Activated naive CD4-positive, alpha-beta T cell (primary cell): ENCODE measurements at regions not wholly inside any gene's neighbourhood (a gene's known extent, or its start where the extent isn't known, plus 50 kb on each side); places are given as distances from the start of the nearest gene placed in this dataset.
A peak's percentile ranks its signal among the peaks of the same experiment; 100 is the strongest.

Experiments
- DNase-seq, 4 experiments: peaks; one replicate each; lab custom pipeline; 2025; lab: John Stamatoyannopoulos, UW

- DNase-seq, result no peak
These were observed 143.4 kb downstream of the C11orf91 start for GRCh38 chr11:33557201-33557600.

DNA sequence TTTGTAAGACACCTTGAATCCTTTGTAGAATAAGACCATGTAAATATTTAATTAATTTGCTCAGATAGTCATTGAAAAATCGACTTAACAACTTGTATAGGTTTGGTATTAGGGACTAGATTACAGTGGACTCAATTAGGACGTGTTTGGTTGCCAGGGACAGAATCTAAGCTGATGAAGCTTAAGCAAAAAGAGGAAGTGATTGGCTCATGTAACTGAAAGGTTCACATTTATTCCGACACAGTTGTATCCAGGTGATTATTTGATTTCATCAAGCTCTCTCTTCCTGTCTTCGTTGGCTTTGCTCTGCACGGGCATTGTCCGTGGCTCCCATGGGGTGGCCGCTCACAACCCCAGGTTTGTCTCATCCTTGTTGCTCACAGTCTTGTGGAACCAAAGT lies 146.4 kb downstream of the C11orf91 start:
- no peak for DNase-seq

DNA sequence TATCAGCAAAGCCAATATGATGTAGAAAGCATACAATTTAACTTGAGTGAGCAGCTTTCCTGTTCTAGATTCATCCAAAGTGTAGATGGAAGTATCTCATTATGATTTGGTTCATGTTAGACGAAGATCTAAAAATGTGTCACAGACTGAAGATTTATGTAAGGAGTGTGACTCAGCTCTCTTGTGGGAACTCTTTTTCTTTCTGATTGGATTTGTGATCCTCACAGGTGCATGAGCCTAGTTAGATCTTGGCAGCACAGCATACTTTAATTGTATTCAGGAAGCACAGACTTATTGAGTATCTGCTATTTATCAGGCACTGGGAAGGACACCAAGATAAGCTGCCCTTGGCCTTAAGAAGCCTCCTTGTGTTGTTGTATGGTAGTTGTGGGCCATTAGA lies 147.1 kb downstream of the C11orf91 start:
- DNase-seq, result no peak

GRCh38 chr11:33552756-33553155 lies 147.9 kb downstream of the C11orf91 start:
- no peak for DNase-seq

GRCh38 chr11:33551051-33551450 lies 149.6 kb downstream of the C11orf91 start:
- no peak for DNase-seq

- DNase-seq, result no peak
These were observed 151.1 kb downstream of the C11orf91 start for GRCh38 chr11:33549483-33549882.

- DNase-seq, result no peak
These were observed 154.7 kb downstream of the C11orf91 start for GRCh38 chr11:33545931-33546330.

DNA sequence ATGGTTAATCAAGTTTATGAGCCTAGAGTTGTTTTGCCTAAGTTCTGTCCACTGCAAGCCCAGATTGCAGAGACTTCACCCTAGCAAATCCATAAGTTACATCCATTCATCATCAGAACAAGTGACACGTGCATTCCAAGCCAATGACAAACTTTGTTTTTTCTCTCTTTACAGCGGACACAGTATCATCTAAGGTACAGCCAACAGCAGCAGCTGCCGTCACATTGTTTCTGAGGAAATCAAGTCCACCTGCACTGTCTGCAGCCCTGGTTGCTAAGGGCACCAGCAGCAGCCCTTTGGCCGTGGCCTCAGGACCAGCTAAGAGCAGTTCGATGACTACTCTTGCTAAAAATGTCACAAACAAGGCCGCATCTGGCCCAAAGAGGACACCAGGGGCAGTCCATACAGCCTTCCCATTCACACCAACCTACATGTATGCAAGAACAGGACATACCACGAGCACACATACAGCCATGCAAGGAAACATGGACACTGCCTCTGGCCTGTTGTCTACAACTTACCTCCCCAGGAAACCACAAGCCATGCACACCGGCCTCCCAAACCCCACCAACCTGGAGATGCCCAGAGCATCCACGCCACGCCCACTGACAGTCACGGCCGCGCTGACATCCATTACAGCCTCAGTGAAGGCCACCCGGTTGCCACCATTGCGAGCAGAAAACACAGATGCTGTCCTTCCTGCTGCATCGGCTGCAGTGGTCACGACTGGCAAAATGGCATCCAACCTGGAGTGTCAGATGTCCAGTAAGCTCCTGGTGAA lies 155.8 kb downstream of the C11orf91 start:
- no peak for DNase-seq

GRCh38 chr11:33543823-33544222 lies 156.8 kb downstream of the C11orf91 start:
- DNase-seq, result no peak

GRCh38 chr11:33542921-33543320 lies 157.7 kb downstream of the C11orf91 start:
- peak in 1 of 4 experiments; percentile 4 for DNase-seq

GRCh38 chr11:33540946-33541915 lies 159.4 kb downstream of the C11orf91 start:
- DNase-seq, result no peak

DNA sequence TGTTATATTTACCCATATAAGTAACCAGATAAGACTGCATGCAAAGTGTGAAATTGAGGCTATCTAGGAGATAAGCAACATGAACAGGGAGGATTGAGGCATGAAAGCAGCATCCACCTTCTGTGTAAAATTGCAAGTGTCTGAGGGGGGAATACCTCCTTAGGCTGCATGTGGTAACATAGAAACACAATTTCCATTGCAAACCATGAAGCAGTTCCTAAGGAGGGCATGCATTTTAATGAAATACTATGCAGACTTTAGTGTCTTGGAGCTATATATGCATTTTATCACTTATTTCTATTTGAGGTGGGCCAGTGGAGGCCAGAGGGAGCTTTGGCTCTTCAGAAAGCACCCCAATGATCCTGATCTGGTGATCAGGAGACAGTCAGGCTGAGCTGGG lies 160.2 kb downstream of the C11orf91 start:
- no peak for DNase-seq

DNA sequence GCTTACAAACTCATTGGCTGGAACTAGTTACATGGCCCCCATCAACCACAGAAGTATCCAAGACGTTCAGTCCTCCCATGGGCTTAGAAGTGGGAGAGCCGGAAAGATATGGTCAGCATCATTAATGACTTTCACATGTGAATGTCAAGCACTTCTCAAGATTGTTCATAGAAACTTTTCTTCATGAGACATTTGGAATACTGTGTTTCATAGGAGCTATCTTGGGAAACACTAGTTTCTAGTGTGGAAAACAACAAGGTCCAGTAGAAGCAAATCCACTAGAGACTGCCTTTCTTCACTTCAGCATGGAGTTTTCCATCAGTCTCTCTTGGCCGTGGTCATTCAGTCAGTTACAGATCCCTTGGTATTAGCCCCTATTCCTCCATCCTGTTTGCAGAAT lies 160.9 kb downstream of the C11orf91 start:
- DNase-seq, result no peak

DNA sequence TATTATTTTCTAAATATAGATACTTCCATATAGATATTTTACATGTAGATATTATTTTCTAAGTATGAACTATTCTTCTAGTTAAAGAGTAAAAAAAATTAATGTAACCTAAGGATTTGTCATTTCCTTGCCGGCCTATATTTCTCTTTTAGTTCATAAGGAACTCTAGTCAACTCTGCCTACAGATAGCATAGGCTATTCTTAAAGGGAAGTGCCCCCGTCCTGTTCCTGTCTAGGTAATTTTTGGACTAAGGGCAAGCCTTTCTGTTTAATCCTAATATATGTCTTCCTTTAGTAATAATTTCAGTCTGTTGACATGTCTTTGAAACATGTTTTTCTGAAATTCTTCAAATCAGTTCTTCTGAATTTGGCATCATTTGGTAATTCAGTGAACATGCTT lies 161.9 kb downstream of the C11orf91 start:
- DNase-seq, result no peak

- no peak for DNase-seq
These were observed 164.4 kb downstream of the C11orf91 start for GRCh38 chr11:33536178-33536577.

DNA sequence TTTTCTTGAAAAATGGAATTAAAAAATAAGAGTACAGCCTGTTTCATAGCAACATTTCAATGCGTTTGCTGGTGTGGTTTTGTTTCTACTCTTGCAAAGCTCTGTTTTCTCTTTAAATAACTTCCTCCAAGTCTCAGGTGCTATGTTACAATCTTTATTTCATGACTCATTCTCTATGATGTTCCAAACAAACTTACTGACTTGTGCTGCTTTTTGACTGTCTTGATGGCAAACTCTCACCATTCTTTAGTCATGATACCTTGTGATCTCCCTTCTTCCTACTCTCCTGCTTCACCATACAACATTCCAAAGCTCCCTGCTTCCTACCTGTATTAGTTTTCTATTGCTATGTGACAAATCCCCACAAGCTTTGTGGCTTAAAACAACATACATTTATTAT lies 166.1 kb downstream of the C11orf91 start:
- no peak for DNase-seq

- no peak for DNase-seq
These were observed 167.1 kb downstream of the C11orf91 start for GRCh38 chr11:33533386-33534052.

DNA sequence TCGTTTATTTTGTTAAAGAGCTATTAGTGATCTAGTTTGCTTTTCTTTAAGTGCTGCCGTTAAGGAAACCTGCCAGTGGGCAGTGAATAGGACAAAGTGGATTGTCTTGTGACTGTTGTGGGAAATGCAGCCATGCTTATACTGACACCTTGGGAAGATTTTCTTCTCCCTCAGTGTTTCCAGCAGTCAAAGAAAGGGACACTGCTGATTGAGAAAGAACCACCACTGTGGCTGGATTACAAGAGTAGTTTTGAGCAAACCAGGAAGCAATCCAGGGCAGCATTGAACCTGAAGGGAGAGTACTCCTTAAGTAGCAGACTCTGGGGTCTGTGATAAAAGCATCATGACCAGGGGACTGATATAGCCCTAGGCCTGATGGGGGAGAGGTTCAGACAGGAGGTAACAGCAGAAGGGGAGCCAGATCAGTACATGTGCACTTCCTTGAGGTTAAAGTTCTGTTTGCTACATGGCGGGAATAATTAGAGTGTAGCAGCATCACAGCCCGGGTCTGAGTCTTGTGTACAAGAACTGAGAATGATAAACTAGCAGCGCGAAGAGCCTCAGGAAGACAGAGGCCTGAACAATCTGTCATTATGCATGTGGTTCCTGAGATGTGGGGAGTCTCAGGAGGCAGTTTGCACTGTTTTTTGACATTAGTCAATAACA lies 167.8 kb downstream of the C11orf91 start:
- DNase-seq, result no peak

- no peak for DNase-seq
These were observed 168.4 kb downstream of the C11orf91 start for GRCh38 chr11:33532257-33532656.

- DNase-seq, result no peak
These were observed 168.9 kb downstream of the C11orf91 start for GRCh38 chr11:33531743-33532181.

- no peak for DNase-seq
These were observed 169.8 kb downstream of the C11orf91 start for GRCh38 chr11:33530815-33531214.

DNA sequence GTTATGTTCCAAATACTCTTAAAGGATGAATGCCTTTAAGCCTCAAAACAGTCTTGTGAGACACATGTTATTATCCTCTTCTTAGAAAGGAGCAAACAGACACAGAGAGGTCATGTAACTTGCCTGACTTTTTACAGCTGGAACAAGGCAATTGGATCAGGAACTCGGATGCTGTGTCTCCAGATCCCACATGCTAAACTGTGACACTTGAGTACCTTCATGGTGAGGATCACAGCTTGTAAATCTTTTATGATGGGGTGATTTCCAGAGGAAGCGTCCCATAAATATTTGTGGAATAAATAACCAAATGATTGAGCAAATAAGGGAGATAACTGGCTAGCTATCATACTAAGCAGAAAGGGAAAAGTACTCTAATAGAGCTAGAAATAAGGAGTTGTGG lies 171.2 kb downstream of the C11orf91 start:
- no peak for DNase-seq
